ENCODE measurements at regions not wholly inside any gene's neighbourhood (a gene's known extent, or its start where the extent isn't known, plus 50 kb on each side); places are given as distances from the start of the nearest gene placed in this dataset.

DNA sequence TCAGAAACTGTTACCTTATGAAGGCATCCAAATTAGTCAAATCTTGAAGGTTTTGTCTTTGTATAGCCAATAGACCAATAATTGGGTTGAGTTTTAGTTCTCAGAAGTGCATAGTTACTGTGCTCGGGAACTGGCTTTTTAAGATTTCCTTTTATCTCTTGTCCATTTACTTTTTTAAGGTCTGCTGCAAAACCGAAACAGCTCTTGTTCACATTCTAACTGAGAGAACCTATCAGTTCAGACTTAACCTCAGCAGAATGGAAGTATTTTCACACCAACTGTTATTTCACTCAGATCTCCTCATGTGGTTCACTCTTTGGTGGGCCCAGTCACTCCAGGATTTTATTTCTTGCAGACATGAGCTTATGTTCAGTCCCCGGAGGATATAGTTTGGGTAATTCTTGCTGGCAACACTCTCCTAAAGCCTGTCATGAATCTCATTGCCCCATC, 55.5 kb downstream of the TPBG start:
- no peaks in the 10 kb centered on the region for H3K27me3 ChIP-seq (ENCODE audit: control insufficient read depth, insufficient read depth, low read length)
- DNase-seq (ENCODE audit: low read depth): no peak
- no peaks in the 10 kb centered on the region for H3K36me3 ChIP-seq (ENCODE audit: control insufficient read depth, insufficient read depth, low read length)
- H3K4me3 ChIP-seq (ENCODE audit: low read depth, low read length): no peak overlapping the region
- no peak for FAIRE-seq
- no peak for TF ChIP-seq CTCF (IDR thresholded peaks at IDR 0.05; ENCODE audit: insufficient read depth, low read length, severe bottlenecking)

- no peaks in the 10 kb centered on the region for H3K36me3 ChIP-seq (ENCODE audit: control insufficient read depth, insufficient read depth, low read length)
- H3K27me3 ChIP-seq (ENCODE audit: control insufficient read depth, insufficient read depth, low read length): no peaks in the 10 kb centered on the region
- FAIRE-seq (no peak), DNase-seq (ENCODE audit: low read depth) (peak; percentile 32)
- H3K4me3 ChIP-seq (ENCODE audit: low read depth, low read length): no peak overlapping the region
- no peak for TF ChIP-seq CTCF (IDR thresholded peaks at IDR 0.05; ENCODE audit: insufficient read depth, low read length, severe bottlenecking)
Measured at GRCh38 chr6:82419859-82420258, 56.2 kb downstream of the TPBG start.

GRCh38 chr6:82430611-82431010, 67.0 kb downstream of the TPBG start:
- TF ChIP-seq CTCF (IDR thresholded peaks at IDR 0.05; ENCODE audit: insufficient read depth, low read length, severe bottlenecking): no peak
- DNase-seq (ENCODE audit: low read depth) (no peak), FAIRE-seq (no peak)
- Histone ChIP-seq H3K4me3 (ENCODE audit: low read depth, low read length) (no peak overlapping the region), H3K36me3 (ENCODE audit: control insufficient read depth, insufficient read depth, low read length) (peaks cover 1% of the 10 kb centered on the region), H3K27me3 (ENCODE audit: control insufficient read depth, insufficient read depth, low read length) (no peaks in the 10 kb centered on the region)

DNA sequence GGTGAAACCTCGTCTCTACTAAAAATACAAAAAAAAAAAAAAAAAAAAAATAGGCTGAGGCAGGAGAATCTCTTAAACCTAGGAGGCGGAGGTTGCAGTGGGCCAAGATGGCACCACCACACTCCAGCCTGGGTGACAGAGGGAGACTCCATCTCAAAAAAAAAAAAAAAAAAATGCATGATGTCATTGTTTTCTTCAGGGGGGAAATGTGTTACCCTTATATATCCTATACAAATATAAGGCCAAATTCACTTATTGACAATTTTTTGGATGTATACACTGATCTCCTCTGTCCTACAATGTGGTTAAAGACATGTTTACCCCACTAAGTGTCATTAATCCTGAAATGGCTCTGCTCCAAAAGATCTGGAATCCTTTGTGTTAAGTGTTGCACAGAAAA, 73.1 kb downstream of the TPBG start:
- H3K4me3 ChIP-seq (ENCODE audit: low read depth, low read length): no peak overlapping the region
- DNase-seq (ENCODE audit: low read depth) (no peak), FAIRE-seq (no peak)
- no peak for TF ChIP-seq CTCF (IDR thresholded peaks at IDR 0.05; ENCODE audit: insufficient read depth, low read length, severe bottlenecking)
- no peaks in the 10 kb centered on the region for H3K27me3 ChIP-seq (ENCODE audit: control insufficient read depth, insufficient read depth, low read length)
- H3K36me3 ChIP-seq (ENCODE audit: control insufficient read depth, insufficient read depth, low read length): peaks cover 1% of the 10 kb centered on the region

DNA sequence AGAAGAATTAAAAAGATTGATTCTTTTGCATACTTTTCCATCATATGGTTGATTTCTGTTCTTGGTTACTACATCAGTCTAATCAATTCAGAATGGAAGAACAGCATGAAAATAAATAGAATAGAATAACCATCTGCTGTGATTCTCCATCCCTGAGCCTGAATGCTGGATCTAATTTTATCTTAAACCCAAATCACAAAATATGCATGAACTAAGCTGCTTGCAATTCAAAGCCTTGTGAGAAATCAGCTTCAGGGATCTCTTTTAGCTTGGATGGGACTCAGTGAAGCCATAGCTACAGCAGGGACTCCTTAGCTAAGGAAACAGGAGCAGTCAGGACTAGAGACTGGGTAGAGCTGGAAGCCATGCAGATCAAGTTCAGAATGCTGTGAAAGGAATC, 74.1 kb downstream of the TPBG start:
- FAIRE-seq (no peak), DNase-seq (ENCODE audit: low read depth) (no peak)
- Histone ChIP-seq H3K4me3 (ENCODE audit: low read depth, low read length) (no peak overlapping the region), H3K27me3 (ENCODE audit: control insufficient read depth, insufficient read depth, low read length) (no peaks in the 10 kb centered on the region), H3K36me3 (ENCODE audit: control insufficient read depth, insufficient read depth, low read length) (peaks cover 1% of the 10 kb centered on the region)
- TF ChIP-seq CTCF (IDR thresholded peaks at IDR 0.05; ENCODE audit: insufficient read depth, low read length, severe bottlenecking): no peak

DNA sequence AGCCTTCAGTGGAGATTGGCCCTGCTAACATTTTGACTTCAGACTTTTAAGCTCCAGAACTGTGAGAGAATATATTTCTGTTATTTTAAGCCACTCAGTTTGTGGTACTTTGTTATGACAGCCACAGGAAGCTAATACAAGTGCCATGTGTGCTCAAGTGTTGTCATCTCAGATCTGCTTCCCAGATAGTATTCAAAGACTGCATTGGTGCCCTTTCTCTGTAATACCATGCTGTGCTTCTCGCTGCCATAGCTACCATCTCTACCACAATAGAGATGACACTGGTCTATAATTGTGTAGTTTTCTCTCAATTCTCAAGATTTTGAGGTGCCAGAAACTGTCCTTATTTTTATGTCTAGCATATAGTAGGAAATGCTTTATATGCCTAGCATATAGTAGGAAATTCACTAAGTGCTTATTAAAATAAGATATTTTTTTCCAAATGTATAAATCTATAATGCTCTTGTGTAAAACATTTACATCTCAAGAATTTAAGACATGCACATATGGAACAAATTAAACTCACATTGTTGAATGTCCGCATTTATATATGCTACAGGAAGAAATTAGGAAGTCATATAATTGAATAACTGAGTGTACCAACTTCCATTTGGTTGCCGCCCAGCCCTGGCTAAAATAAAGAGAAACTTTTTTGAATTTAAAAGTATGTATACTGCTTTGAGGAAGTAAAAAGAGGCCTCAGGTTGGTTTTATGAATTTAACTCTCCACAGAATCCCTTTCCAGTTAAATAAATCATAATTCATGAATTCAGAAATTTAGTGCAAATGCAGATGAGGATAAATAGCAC, 77.6 kb downstream of the TPBG start:
- no peak for FAIRE-seq
- Histone ChIP-seq H3K27me3 (ENCODE audit: control insufficient read depth, insufficient read depth, low read length) (no peaks in the 10 kb centered on the region), H3K36me3 (ENCODE audit: control insufficient read depth, insufficient read depth, low read length) (no peaks in the 10 kb centered on the region), H3K4me3 (ENCODE audit: low read depth, low read length) (no peak overlapping the region)
- TF ChIP-seq CTCF (IDR thresholded peaks at IDR 0.05; ENCODE audit: insufficient read depth, low read length, severe bottlenecking): no peak
- no peak for DNase-seq (ENCODE audit: low read depth)
